ENCODE measurements at regions not wholly inside any gene's neighbourhood (a gene's known extent, or its start where the extent isn't known, plus 50 kb on each side); places are given as distances from the start of the nearest gene placed in this dataset.

DNA sequence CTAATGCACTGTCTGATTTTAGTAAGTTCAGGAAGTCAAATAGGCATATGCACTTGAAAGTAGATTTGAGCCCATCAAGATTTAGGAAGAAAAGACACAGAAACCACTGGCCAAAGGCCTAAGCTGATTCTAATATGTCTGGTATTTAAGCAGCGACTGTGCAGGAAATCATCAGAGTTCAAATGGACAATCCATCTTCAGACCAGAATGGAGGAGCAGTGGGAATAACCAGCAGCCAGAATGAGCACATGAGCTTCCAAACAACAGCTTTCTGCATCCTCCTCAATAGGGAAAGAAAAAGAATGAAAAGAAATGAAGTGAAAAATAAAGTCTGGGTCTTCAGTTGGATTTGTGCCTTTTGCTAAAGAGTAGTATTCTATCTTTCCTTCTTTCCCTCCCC lies 50.6 kb downstream of the SOD2 start:
- no peaks in the 10 kb centered on the region for H3K36me3 ChIP-seq (ENCODE audit: control insufficient read depth in 2 of 2, insufficient read depth in 1 of 2, low read length in 2 of 2)
- peaks cover 7% of the 10 kb centered on the region; the same call in 1 of the 2 replicates for H3K4me1 ChIP-seq (ENCODE audit: control insufficient read depth, insufficient read depth, low read length)
- H3K4me3 ChIP-seq (ENCODE audit: low read depth, low read length), result no peak overlapping the region
- ChIA-PET POLR2A (no interaction called here), CTCF (interaction anchor here (1.6 to 2.0 kb wide), 3 partner anchors 8 to 12 kb away, joined by 6 to 7 read pairs (median 6); no protein-coding TSS in a partner anchor)
- H3K9me3 ChIP-seq (ENCODE audit: control insufficient read depth, insufficient read depth, low read depth, low read length), result no peaks in the 10 kb centered on the region
- no peak overlapping the region for H3K27ac ChIP-seq (ENCODE audit: extremely low read depth, low read depth, low read length)
- TF ChIP-seq ZNF585B (tag by site-specific recombination; IDR thresholded peaks at IDR 0.05) (no peak), ZNF626 (tag by site-specific recombination; IDR thresholded peaks at IDR 0.05) (no peak), ZBTB1 (tag by site-specific recombination; IDR thresholded peaks at IDR 0.05) (no peak), ZNF76 (tag by site-specific recombination; IDR thresholded peaks at IDR 0.05; ENCODE audit: borderline replicate concordance, low read depth) (no peak), ZNF311 (tag by site-specific recombination; IDR thresholded peaks at IDR 0.05; ENCODE audit: borderline replicate concordance) (no peak), ZNF549 (tag by site-specific recombination; IDR thresholded peaks at IDR 0.05) (no peak), ZNF555 (tag by site-specific recombination; conservative IDR thresholded peaks at IDR 0.05) (no peak), ZNF133 (tag by site-specific recombination; IDR thresholded peaks at IDR 0.05) (no peak), ZNF292 (tag by site-specific recombination; IDR thresholded peaks at IDR 0.05; ENCODE audit: borderline replicate concordance, low read depth) (no peak), ZNF791 (tag by site-specific recombination; IDR thresholded peaks at IDR 0.05) (no peak), ZNF664 (tag by site-specific recombination; IDR thresholded peaks at IDR 0.05) (no peak)
- TF ChIP-seq, protein P1, sequence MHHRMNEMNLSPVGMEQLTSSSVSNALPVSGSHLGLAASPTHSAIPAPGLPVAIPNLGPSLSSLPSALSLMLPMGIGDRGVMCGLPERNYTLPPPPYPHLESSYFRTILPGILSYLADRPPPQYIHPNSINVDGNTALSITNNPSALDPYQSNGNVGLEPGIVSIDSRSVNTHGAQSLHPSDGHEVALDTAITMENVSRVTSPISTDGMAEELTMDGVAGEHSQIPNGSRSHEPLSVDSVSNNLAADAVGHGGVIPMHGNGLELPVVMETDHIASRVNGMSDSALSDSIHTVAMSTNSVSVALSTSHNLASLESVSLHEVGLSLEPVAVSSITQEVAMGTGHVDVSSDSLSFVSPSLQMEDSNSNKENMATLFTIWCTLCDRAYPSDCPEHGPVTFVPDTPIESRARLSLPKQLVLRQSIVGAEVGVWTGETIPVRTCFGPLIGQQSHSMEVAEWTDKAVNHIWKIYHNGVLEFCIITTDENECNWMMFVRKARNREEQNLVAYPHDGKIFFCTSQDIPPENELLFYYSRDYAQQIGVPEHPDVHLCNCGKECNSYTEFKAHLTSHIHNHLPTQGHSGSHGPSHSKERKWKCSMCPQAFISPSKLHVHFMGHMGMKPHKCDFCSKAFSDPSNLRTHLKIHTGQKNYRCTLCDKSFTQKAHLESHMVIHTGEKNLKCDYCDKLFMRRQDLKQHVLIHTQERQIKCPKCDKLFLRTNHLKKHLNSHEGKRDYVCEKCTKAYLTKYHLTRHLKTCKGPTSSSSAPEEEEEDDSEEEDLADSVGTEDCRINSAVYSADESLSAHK (tag by site-specific recombination; IDR thresholded peaks at IDR 0.05), result no peak
- TF ChIP-seq, protein P2, sequence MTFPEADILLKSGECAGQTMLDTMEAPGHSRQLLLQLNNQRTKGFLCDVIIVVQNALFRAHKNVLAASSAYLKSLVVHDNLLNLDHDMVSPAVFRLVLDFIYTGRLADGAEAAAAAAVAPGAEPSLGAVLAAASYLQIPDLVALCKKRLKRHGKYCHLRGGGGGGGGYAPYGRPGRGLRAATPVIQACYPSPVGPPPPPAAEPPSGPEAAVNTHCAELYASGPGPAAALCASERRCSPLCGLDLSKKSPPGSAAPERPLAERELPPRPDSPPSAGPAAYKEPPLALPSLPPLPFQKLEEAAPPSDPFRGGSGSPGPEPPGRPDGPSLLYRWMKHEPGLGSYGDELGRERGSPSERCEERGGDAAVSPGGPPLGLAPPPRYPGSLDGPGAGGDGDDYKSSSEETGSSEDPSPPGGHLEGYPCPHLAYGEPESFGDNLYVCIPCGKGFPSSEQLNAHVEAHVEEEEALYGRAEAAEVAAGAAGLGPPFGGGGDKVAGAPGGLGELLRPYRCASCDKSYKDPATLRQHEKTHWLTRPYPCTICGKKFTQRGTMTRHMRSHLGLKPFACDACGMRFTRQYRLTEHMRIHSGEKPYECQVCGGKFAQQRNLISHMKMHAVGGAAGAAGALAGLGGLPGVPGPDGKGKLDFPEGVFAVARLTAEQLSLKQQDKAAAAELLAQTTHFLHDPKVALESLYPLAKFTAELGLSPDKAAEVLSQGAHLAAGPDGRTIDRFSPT (tag by site-specific recombination; IDR thresholded peaks at IDR 0.05), result no peak

DNA sequence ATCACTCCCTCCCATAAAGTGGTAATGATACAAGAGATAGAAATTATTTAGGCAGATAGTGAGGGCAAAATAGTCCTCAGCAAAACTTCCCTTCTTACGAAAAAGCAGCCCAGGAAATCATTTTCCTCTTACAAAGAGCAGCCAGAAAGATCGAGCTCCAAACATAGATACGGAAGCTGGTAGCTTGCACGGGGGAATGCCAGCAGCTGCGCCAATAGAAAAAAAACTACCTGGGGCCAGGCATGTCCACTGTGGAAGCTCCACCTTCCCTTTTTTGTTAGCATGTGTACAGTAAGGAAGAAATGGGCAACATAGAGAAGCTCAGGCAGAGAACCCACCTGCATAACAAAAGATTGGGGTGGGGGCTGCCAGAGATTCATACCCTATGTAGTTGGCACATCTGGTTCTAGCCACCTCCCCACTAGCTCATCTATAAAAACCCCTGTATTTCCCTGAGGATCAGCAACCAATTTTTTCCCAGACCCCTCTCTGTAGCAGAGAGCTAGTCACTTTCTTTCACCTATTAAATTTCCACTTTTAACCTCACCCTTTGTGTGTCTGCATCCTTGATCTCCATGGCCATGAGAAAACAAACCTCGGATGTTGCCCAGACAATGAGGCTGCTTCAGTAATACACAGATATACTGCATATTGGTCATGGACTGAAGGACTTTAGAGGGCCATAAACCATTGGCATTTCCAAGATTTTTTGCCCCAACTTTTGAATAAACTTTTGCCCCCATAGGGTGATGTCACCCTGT lies 52.1 kb downstream of the SOD2 start:
- CTCF ChIA-PET, result interaction anchor here (0.6 to 2.7 kb wide), 6 partner anchors 10 to 509 kb away, joined by 3 to 12 read pairs (median 4); no protein-coding TSS in a partner anchor
- Histone ChIP-seq H3K36me3 (ENCODE audit: control insufficient read depth in 2 of 2, insufficient read depth in 1 of 2, low read length in 2 of 2) (no peaks in the 10 kb centered on the region), H3K4me1 (ENCODE audit: control insufficient read depth, insufficient read depth, low read length) (peaks cover 7% of the 10 kb centered on the region; the same call in 1 of the 2 replicates), H3K9me3 (ENCODE audit: control insufficient read depth, insufficient read depth, low read depth, low read length) (no peaks in the 10 kb centered on the region), H3K4me3 (ENCODE audit: low read depth, low read length) (no peak overlapping the region), H3K27ac (ENCODE audit: extremely low read depth, low read depth, low read length) (no peak overlapping the region)
- POLR2A ChIA-PET, result no interaction called here
- TF ChIP-seq ZNF354C (tag by site-specific recombination; IDR thresholded peaks at IDR 0.05; ENCODE audit: borderline replicate concordance, low read depth) (no peak), ZBTB21 (tag by site-specific recombination; IDR thresholded peaks at IDR 0.05) (no peak), ZFP3 (tag by site-specific recombination; IDR thresholded peaks at IDR 0.05; ENCODE audit: low read depth) (no peak), ZNF211 (tag by site-specific recombination; IDR thresholded peaks at IDR 0.05; ENCODE audit: low read depth) (no peak), ZNF184 (tag by site-specific recombination; IDR thresholded peaks at IDR 0.05) (no peak), OSR2 (tag by site-specific recombination; IDR thresholded peaks at IDR 0.05) (no peak), ZNF433 (tag by site-specific recombination; IDR thresholded peaks at IDR 0.05; ENCODE audit: low read depth) (no peak), ZNF521 (tag by site-specific recombination; IDR thresholded peaks at IDR 0.05) (no peak)
- TF ChIP-seq, protein P3, sequence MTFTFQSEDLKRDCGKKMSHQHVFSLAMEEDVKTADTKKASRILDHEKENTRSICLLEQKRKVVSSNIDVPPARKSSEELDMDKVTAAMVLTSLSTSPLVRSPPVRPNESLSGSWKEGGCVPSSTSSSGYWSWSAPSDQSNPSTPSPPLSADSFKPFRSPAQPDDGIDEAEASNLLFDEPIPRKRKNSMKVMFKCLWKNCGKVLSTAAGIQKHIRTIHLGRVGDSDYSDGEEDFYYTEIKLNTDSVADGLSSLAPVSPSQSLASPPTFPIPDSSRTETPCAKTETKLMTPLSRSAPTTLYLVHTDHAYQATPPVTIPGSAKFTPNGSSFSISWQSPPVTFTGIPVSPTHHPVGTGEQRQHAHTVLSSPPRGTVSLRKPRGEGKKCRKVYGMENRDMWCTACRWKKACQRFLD (tag by site-specific recombination; IDR thresholded peaks at IDR 0.05), result no peak
- TF ChIP-seq, protein P4, sequence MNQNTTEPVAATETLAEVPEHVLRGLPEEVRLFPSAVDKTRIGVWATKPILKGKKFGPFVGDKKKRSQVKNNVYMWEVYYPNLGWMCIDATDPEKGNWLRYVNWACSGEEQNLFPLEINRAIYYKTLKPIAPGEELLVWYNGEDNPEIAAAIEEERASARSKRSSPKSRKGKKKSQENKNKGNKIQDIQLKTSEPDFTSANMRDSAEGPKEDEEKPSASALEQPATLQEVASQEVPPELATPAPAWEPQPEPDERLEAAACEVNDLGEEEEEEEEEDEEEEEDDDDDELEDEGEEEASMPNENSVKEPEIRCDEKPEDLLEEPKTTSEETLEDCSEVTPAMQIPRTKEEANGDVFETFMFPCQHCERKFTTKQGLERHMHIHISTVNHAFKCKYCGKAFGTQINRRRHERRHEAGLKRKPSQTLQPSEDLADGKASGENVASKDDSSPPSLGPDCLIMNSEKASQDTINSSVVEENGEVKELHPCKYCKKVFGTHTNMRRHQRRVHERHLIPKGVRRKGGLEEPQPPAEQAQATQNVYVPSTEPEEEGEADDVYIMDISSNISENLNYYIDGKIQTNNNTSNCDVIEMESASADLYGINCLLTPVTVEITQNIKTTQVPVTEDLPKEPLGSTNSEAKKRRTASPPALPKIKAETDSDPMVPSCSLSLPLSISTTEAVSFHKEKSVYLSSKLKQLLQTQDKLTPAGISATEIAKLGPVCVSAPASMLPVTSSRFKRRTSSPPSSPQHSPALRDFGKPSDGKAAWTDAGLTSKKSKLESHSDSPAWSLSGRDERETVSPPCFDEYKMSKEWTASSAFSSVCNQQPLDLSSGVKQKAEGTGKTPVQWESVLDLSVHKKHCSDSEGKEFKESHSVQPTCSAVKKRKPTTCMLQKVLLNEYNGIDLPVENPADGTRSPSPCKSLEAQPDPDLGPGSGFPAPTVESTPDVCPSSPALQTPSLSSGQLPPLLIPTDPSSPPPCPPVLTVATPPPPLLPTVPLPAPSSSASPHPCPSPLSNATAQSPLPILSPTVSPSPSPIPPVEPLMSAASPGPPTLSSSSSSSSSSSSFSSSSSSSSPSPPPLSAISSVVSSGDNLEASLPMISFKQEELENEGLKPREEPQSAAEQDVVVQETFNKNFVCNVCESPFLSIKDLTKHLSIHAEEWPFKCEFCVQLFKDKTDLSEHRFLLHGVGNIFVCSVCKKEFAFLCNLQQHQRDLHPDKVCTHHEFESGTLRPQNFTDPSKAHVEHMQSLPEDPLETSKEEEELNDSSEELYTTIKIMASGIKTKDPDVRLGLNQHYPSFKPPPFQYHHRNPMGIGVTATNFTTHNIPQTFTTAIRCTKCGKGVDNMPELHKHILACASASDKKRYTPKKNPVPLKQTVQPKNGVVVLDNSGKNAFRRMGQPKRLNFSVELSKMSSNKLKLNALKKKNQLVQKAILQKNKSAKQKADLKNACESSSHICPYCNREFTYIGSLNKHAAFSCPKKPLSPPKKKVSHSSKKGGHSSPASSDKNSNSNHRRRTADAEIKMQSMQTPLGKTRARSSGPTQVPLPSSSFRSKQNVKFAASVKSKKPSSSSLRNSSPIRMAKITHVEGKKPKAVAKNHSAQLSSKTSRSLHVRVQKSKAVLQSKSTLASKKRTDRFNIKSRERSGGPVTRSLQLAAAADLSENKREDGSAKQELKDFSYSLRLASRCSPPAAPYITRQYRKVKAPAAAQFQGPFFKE (tag by site-specific recombination; IDR thresholded peaks at IDR 0.05; ENCODE audit: borderline replicate concordance), result no peak

Data from HEK293 (cell line).